ENCODE measurements at regions not wholly inside any gene's neighbourhood (a gene's known extent, or its start where the extent isn't known, plus 50 kb on each side); places are given as distances from the start of the nearest gene placed in this dataset.

GRCh38 chr4:35710343-35710742 is 534.0 kb downstream of the ARAP2 start:
- no peak for DNase-seq (ENCODE audit: low read depth)

GRCh38 chr4:35711127-35711526 is 533.2 kb downstream of the ARAP2 start:
- no peak for DNase-seq (ENCODE audit: low read depth)

- DNase-seq (ENCODE audit: low read depth): no peak
Measured at GRCh38 chr4:35723973-35724372, 520.3 kb downstream of the ARAP2 start.

- DNase-seq (ENCODE audit: low read depth): no peak
Measured at GRCh38 chr4:35725131-35725530, 519.2 kb downstream of the ARAP2 start.

GRCh38 chr4:35730414-35730813 is 513.9 kb downstream of the ARAP2 start:
- DNase-seq (ENCODE audit: low read depth): no peak

GRCh38 chr4:35734381-35735098 is 509.8 kb downstream of the ARAP2 start:
- no peak for DNase-seq (ENCODE audit: low read depth)

- DNase-seq (ENCODE audit: low read depth): no peak
Measured at GRCh38 chr4:35739308-35739707, 505.0 kb downstream of the ARAP2 start.

- no peak for DNase-seq (ENCODE audit: low read depth)
Measured at GRCh38 chr4:35754047-35754446, 490.3 kb downstream of the ARAP2 start.

- no peak for DNase-seq (ENCODE audit: low read depth)
Measured at GRCh38 chr4:35757836-35758235, 486.5 kb downstream of the ARAP2 start.

- DNase-seq (ENCODE audit: low read depth): no peak
Measured at GRCh38 chr4:35760807-35761206, 483.5 kb downstream of the ARAP2 start.

- no peak for DNase-seq (ENCODE audit: low read depth)
Measured at GRCh38 chr4:35771571-35771970, 472.7 kb downstream of the ARAP2 start.

GRCh38 chr4:35772291-35772690 is 472.0 kb downstream of the ARAP2 start:
- DNase-seq (ENCODE audit: low read depth): peak; percentile 67

- no peak for DNase-seq (ENCODE audit: low read depth)
Measured at GRCh38 chr4:35789899-35790574, 454.3 kb downstream of the ARAP2 start.

- DNase-seq (ENCODE audit: low read depth): peak; percentile 11
Measured at GRCh38 chr4:35793045-35793722, 451.1 kb downstream of the ARAP2 start.

- no peak for DNase-seq (ENCODE audit: low read depth)
Measured at GRCh38 chr4:35793766-35794165, 450.5 kb downstream of the ARAP2 start.

GRCh38 chr4:35800669-35801068 is 443.6 kb downstream of the ARAP2 start:
- no peak for DNase-seq (ENCODE audit: low read depth)

- no peak for DNase-seq (ENCODE audit: low read depth)
Measured at GRCh38 chr4:35802644-35803043, 441.7 kb downstream of the ARAP2 start.

- no peak for DNase-seq (ENCODE audit: low read depth)
Measured at GRCh38 chr4:35818520-35818919, 425.8 kb downstream of the ARAP2 start.

- DNase-seq (ENCODE audit: low read depth): no peak
Measured at GRCh38 chr4:35820003-35820402, 424.3 kb downstream of the ARAP2 start.

GRCh38 chr4:35824231-35824630 is 420.1 kb downstream of the ARAP2 start:
- DNase-seq (ENCODE audit: low read depth): no peak

GRCh38 chr4:35835893-35836292 is 408.4 kb downstream of the ARAP2 start:
- no peak for DNase-seq (ENCODE audit: low read depth)

- DNase-seq (ENCODE audit: low read depth): no peak
Measured at GRCh38 chr4:35836596-35836995, 407.7 kb downstream of the ARAP2 start.

- peak; percentile 34 for DNase-seq (ENCODE audit: low read depth)
Measured at GRCh38 chr4:35867057-35867456, 377.3 kb downstream of the ARAP2 start.

All from HS-5 (cell line).